ENCODE measurements at regions not wholly inside any gene's neighbourhood (a gene's known extent, or its start where the extent isn't known, plus 50 kb on each side); places are given as distances from the start of the nearest gene placed in this dataset.

DNA sequence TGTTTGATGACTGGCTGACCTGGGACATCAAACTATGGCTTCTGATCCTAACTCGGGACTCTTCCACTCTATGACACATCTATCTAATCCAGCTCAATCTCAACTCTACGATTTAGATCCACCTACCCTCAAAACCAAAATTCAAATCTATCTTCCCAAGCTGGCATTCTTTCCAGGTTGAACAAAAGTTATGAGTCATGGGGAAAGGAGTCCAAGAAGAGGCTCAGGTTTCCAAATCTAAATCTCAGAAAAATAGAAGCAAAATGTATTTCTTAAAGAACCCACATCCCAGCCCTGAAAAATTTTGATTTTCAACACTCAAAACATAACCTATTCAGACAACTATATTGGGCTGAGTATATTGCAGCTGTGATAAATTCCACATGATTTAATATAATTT, 143.9 kb upstream of the IPO5 start:
- no peak for DNase-seq

- DNase-seq: peak; percentile 44
These were observed 143.3 kb upstream of the IPO5 start for GRCh38 chr13:97810152-97810551.

DNA sequence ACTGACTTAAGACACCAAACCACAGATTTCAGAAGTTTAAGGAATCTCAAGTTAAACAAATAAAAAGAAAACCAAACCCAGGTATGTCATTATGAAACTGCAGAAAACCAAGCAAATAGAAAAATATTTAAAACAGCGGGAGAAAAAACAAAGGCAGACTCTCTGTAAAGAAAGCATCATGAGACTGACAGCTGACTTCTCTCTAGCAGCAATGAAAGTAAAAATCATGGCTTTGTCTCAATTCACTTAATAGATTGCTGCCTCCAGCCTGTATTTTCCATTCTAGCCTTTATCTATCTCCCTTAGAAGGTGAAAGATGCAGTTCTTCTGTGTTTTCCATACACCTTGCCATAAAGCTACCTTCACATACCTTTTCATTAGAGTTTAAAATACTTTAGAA, 131.1 kb upstream of the IPO5 start:
- no peak for DNase-seq

DNA sequence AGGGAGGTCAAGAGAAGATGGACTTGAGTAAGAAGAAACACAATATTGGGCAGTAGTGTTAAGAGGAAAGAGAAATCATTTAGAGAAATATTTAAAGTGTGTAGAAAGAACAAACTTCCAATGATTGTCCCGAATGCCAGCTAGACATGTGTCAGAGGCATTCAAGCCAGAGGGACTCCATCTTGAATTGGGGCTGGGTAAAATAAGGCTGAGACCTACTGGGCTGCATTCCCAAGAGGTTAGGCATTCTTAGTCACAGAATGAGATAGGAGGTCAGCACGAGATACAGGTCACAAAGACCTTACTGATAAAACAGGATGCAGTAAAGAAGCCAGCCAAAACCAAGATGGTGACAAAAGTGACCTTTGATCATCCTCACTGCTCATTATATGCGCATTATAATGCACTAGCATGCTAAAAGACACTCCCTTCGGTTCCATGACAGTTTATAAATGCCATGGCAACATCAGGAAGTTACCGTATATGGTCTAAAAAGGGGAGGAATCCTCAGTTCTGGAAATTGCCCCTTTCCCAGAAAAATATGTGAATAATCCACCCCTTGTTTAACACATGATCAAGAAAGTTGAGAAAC, 127.0 kb upstream of the IPO5 start:
- DNase-seq: no peak

DNA sequence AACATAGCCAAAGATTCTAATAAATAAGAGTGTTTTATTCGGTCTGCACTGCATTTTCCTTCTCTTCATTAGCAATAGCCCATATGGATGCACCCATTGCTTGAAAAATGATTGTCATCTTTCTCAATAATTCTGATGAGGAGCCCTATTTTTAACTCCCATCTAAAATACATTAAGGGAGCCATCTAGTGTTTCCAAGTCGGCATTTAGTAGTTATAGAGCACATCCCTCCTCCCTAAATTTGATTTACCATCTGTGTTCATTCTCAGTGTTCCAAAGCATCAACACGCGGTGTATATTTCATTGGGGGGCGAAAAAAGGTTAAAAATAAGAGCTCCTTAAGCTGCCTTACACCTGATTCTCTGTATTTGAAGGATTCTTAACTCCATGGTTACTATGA, 119.2 kb upstream of the IPO5 start:
- DNase-seq: no peak

DNA sequence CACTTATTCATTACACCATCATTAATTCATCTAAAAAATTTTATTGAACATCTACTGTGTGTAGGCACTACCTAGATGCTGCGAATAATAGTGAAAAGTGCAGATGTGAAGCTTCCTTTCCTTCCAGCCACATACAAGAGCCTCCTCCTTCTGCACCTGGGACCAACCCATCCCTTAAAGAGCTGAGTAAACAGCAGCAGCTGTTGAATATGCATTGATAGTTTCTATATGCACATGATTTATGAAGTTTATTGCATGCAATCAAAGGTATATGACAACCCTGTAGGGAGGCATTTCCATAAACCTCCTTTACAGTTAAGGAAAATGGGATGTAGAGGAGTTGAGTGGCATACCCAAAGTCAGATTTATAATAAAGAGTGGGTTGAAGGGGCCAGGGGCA, 110.3 kb upstream of the IPO5 start:
- DNase-seq: no peak

GRCh38 chr13:97844151-97844550, 109.3 kb upstream of the IPO5 start:
- no peak for DNase-seq

- DNase-seq: no peak
These were observed 104.6 kb upstream of the IPO5 start for GRCh38 chr13:97848886-97849285.

DNA sequence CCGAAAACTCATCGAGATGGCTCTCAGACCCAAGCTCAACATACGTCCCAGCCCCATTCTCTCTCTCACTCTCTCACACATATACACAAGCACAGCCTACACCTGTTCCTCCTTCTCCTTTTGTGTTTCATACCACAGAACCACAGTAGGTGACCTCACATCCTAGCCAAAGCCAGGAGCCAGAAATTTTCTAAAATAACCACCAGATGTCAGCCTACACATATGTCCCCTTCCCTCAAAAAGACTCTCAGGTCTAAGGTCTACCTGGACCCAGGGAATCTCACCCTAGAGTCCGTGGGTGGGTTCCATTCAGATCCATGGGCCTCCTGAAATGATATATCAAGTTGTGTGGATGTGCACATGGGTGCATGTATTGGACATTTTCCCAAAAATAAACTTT, 104.2 kb upstream of the IPO5 start:
- DNase-seq: peak; percentile 63

DNA sequence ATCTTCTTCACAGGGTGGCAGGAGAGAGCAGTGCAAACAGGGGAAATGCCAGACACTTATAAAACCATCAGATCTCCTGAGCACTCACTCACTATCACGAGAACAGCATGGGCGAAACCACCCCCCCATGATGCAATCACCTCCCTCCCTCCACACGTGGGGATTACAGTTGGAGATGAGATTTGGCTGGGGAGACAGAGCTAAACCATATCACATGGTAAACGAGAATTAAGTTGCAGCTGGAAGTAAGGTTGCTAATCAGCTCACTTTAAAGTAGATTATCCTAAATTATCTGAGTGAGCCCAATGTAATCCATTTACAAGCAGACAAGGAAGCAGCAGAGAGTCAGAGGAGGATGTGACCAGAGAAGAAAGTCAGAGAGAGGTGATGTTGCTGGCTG, 102.2 kb upstream of the IPO5 start:
- DNase-seq: no peak

DNA sequence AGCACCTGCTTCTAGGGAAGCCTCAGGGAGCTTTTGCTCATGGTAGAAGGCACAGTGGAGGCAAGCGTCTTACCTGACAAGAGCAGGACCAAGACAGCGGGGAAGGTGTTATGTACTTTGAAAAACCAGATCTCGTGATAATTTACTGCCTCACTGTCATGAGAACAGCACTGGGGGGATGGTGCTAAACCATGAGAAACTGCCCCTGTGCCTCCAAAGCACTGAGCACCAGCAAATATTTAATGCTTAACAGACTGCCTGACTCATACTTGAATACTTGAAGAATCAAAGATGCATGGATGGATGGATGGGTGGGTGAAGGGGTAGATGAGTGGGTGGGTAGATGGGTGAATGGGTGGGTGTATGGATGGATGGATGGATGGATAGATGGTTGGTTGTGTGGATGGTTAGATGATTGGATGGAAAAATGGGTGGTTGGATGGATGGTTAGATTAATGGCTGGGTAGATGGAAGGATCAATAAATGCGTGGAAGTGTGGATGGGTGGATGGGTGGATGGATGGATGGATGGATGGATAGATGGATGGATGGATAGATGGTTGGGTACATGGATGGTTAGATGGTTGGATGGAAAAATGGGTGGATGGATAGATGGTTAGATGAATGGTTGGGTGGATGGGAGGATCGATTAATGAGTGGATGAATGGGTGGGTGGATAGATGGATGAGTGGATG, 101.1 kb upstream of the IPO5 start:
- DNase-seq: no peak

GRCh38 chr13:97853550-97853949, 99.9 kb upstream of the IPO5 start:
- no peak for DNase-seq

- peak; percentile 70 for DNase-seq
These were observed 97.7 kb upstream of the IPO5 start for GRCh38 chr13:97855570-97856303.

- DNase-seq: no peak
These were observed 97.2 kb upstream of the IPO5 start for GRCh38 chr13:97856304-97856675.

GRCh38 chr13:97858161-97858560, 95.3 kb upstream of the IPO5 start:
- DNase-seq: no peak

DNA sequence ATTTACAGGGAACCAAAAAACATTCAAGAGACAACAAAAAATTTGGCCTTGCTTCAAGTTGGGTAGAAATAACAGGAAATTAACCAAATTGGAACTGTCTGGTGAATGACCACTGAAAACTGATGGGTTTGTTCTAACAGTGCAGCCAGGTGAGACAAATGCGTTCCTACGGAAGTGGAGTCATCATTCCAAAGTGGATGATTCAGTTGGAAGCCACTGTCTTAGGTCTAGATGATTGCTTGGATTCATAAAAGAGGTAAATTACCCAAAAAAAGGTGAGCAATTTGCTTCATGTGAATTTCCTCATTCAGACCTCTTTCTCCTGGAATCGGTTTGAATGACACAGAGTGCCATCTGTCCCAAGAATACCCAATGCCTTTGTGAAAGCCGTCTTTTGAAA, 87.1 kb upstream of the IPO5 start:
- no peak for DNase-seq

DNA sequence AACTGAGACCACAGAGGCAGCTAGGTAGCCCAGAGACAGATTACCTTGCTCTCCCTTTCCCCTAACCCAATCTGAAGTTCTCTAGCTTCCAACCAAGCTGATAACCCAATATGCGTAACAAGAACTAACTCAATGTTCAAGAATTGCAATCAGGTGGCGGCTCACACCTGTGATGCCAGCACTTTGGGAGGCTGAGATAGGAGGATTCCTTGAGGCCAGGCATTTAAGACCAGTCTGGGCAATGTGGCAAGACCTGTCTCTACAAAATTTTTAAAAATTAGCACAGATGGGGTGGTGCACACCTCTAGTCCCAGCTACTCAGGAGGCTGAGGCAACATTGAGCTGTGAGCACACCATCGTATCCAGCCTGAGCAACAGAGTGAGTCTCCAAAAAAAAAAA, 86.7 kb upstream of the IPO5 start:
- no peak for DNase-seq

GRCh38 chr13:97873398-97873797, 80.1 kb upstream of the IPO5 start:
- no peak for DNase-seq

DNA sequence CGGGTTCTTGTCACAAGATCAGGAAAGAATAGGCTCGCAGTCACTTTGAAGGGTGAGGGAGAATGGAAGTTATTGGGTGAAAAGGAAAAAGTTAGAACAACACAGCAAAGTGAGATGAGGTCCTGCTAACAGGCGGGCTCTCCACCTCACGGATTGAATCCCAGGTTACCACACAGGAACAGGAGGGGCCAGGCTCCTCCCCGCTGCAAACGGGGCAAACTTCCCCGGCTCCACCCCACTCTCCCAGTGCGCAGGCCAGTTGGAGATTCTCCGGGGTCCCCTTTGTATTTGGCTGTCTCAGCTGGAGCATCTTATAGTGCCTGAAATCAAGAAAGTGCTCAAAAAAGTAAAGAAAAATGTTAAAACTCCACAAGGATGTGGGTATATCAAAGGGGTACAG, 78.3 kb upstream of the IPO5 start:
- DNase-seq: no peak

GRCh38 chr13:97875911-97876310, 77.6 kb upstream of the IPO5 start:
- DNase-seq: no peak

- peak; percentile 58 for DNase-seq
These were observed 74.8 kb upstream of the IPO5 start for GRCh38 chr13:97878431-97879375.

GRCh38 chr13:97879646-97880310, 73.7 kb upstream of the IPO5 start:
- no peak for DNase-seq

DNA sequence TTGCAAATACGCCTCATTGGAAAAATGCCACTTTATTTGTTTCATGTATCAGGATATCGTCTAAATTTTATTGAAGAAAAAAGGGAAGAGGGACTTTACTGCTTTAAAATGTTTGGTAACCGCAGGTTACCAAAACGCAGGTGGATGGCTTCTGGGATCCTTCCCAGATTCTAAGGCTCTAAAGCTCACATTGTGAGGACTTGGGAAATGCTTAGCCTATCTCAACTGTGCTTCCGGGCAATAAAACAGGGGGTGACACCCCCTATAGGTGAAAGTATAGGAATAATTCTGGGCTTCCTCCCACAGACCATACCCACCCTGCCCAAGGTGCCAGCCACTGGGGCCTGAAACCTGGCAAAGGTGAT, 73.2 kb upstream of the IPO5 start:
- DNase-seq: no peak

Data from DMS53 (cell line).